Sigmoid colon (tissue), 6 donors: ENCODE measurements at regions not wholly inside any gene's neighbourhood (a gene's known extent, or its start where the extent isn't known, plus 50 kb on each side); places are given as distances from the start of the nearest gene placed in this dataset.

Experiments used
- DNase-seq: peaks from one replicate; pipeline ENCODE4 v3.0.0-alpha.2; 2019
- H3K27ac ChIP-seq, 4 donors: fragments of 200-600 bp; sonication (generic); one replicate each; pipeline ENCODE4 v1.5.1; 2016 to 2019; ENCODE audit warnings: mild to moderate bottlenecking in 1 of 4
- H3K27me3 ChIP-seq, 3 donors: fragments of 200-600 bp; sonication (generic); one replicate each; pipeline ENCODE4 v1.5.1; 2019; ENCODE audit warnings: mild to moderate bottlenecking in 1 of 3
- H3K36me3 ChIP-seq, 4 donors: fragments of 200-600 bp; sonication (generic); one replicate each; pipeline ENCODE4 v1.5.1; 2016 to 2019
- H3K4me1 ChIP-seq, 4 donors: fragments of 200-600 bp; sonication (generic); one replicate each; pipeline ENCODE4 v1.5.1; 2017 to 2019
- H3K4me3 ChIP-seq, 4 donors: fragments of 200-600 bp; sonication (generic); one replicate each; pipeline ENCODE4 v1.5.1; 2017 to 2019; ENCODE audit warnings: mild to moderate bottlenecking in 2 of 4, moderate library complexity in 1 of 4
- H3K9me3 ChIP-seq, 4 donors: fragments of 200-600 bp in 3 of 4; sonication (generic) in 3 of 4; one replicate each; pipeline versions ENCODE4 v1.5.1 to v1.6.1; 2013 to 2019
- CTCF ChIP-seq, 4 experiments: fragments of 450-650 bp in 3 of 4; fragments of 200-600 bp in 1 of 4; IDR thresholded peaks; one replicate each; pipeline ENCODE4 v1.5.1; 2016 to 2019; ENCODE audit warnings: antibody characterized with exemption in 4 of 4, mild to moderate bottlenecking in 3 of 4, moderate library complexity in 2 of 4
- EP300 ChIP-seq, 4 donors: sonication (generic); formaldehyde crosslinking; IDR thresholded peaks; one replicate each; pipeline ENCODE4 v1.6.1; 2017; ENCODE audit warnings: antibody characterized with exemption in 4 of 4
- POLR2A ChIP-seq, 2 donors: fragments of 450-650 bp; IDR thresholded peaks; one replicate each; pipeline ENCODE4 v1.6.1; 2016; ENCODE audit warnings: antibody characterized with exemption in 2 of 2, mild to moderate bottlenecking in 2 of 2, moderate library complexity in 2 of 2
- POLR2AphosphoS5 ChIP-seq, 4 donors: sonication (generic); formaldehyde crosslinking; IDR thresholded peaks; one replicate each; pipeline ENCODE4 v1.6.1; 2017; ENCODE audit warnings: antibody characterized with exemption in 4 of 4
- WGBS, 2 donors: extraction: QIAGEN DNeasy Blood & Tissue Kit; methylation state at CpG; one replicate each; pipeline ENCODE4 v1.1.7; 2013; 5-methylcytosine and 5-hydroxymethylcytosine counted together
- intact Hi-C: fragments of 100-400 bp; cut with DNase I; formaldehyde crosslinking; loops from one replicate; pipeline ENCODE4 v1.15.1; 2023
- donor health status: healthy with polysubstance abuse.
- donor health status: healthy.

- 86 to 89% methylated on average over 13 of the region's 13 CpGs for WGBS, 2 donors
- Histone ChIP-seq H3K9me3 (no peaks in the 10 kb centered on the region), H3K4me1 (no peaks in the 10 kb centered on the region), H3K36me3 (no peaks in the 10 kb centered on the region), H3K27ac (no peak overlapping the region), H3K27me3 (no peaks in the 10 kb centered on the region), H3K4me3 (no peak overlapping the region)
- DNase-seq, result no peak
- TF ChIP-seq POLR2AphosphoS5 (IDR thresholded peaks at IDR 0.05), result no peak
- TF ChIP-seq EP300 (IDR thresholded peaks at IDR 0.05), result no peak
- no peak for TF ChIP-seq CTCF (IDR thresholded peaks at IDR 0.05)
- no peak for TF ChIP-seq POLR2A (IDR thresholded peaks at IDR 0.05)
- intact Hi-C loops, result no loop called here
These were observed 165.0 kb downstream of the TENT4A start for GRCh38 chr5:6877986-6878828.

GRCh38 chr5:6885581-6885980 lies 172.3 kb downstream of the TENT4A start:
- Histone ChIP-seq H3K27me3 (no peaks in the 10 kb centered on the region), H3K4me3 (no peak overlapping the region), H3K27ac (no peak overlapping the region), H3K36me3 (no peaks in the 10 kb centered on the region), H3K4me1 (no peaks in the 10 kb centered on the region), H3K9me3 (peaks cover 5 to 14% (median 10%) of the 10 kb centered on the region in 4 donors)
- no peak for TF ChIP-seq CTCF (IDR thresholded peaks at IDR 0.05)
- TF ChIP-seq POLR2AphosphoS5 (IDR thresholded peaks at IDR 0.05), result no peak
- no peak for TF ChIP-seq EP300 (IDR thresholded peaks at IDR 0.05)
- TF ChIP-seq POLR2A (IDR thresholded peaks at IDR 0.05), result no peak
- 87 to 88% methylated on average over 2 of the region's 2 CpGs for WGBS, 2 donors
- no peak for DNase-seq
- intact Hi-C loops, result no loop called here

- intact Hi-C loops, result no loop called here
These were observed 173.6 kb downstream of the TENT4A start for GRCh38 chr5:6886866-6887265.

GRCh38 chr5:6889030-6889429 lies 175.8 kb downstream of the TENT4A start:
- peaks cover 5 to 14% (median 10%) of the 10 kb centered on the region in 4 donors for H3K9me3 ChIP-seq
- H3K27me3 ChIP-seq, result no peaks in the 10 kb centered on the region
- TF ChIP-seq POLR2AphosphoS5 (IDR thresholded peaks at IDR 0.05) (no peak), CTCF (IDR thresholded peaks at IDR 0.05) (no peak), EP300 (IDR thresholded peaks at IDR 0.05) (no peak), POLR2A (IDR thresholded peaks at IDR 0.05) (no peak)
- H3K4me3 ChIP-seq, result no peak overlapping the region
- DNase-seq, result no peak
- 80 to 91% methylated on average over 1 of the region's 1 CpG for WGBS, 2 donors
- no peaks in the 10 kb centered on the region for H3K36me3 ChIP-seq
- H3K27ac ChIP-seq, result no peak overlapping the region
- intact Hi-C loops, result no loop called here
- no peaks in the 10 kb centered on the region for H3K4me1 ChIP-seq

More at GRCh38 chr5:6886866-6887265, 173.6 kb downstream of the TENT4A start:
- TF ChIP-seq EP300 (IDR thresholded peaks at IDR 0.05) (no peak), CTCF (IDR thresholded peaks at IDR 0.05) (no peak), POLR2A (IDR thresholded peaks at IDR 0.05) (no peak), POLR2AphosphoS5 (IDR thresholded peaks at IDR 0.05) (no peak)
- 66 to 67% methylated on average over 3 of the region's 3 CpGs for WGBS, 2 donors
- H3K27me3 ChIP-seq, result no peaks in the 10 kb centered on the region
- H3K4me3 ChIP-seq, result no peak overlapping the region
- DNase-seq, result no peak
- no peaks in the 10 kb centered on the region for H3K36me3 ChIP-seq
- H3K9me3 ChIP-seq, result peaks cover 5 to 14% (median 10%) of the 10 kb centered on the region in 4 donors
- H3K27ac ChIP-seq, result no peak overlapping the region
- H3K4me1 ChIP-seq, result no peaks in the 10 kb centered on the region
